ENCODE measurements at regions not wholly inside any gene's neighbourhood (a gene's known extent, or its start where the extent isn't known, plus 50 kb on each side); places are given as distances from the start of the nearest gene placed in this dataset.

GRCh38 chr6:109292983-109293586, 89.2 kb downstream of the CD164 start:
- DNase-seq = no peak

- DNase-seq = no peak
Observed at GRCh38 chr6:109292420-109292819, 89.8 kb downstream of the CD164 start.

GRCh38 chr6:109291902-109292301, 90.4 kb downstream of the CD164 start:
- DNase-seq = no peak

GRCh38 chr6:109290143-109290931, 91.9 kb downstream of the CD164 start:
- no peak for DNase-seq

- DNase-seq = no peak
Observed at GRCh38 chr6:109285366-109285765, 96.9 kb downstream of the CD164 start.

GRCh38 chr6:109284675-109285074, 97.6 kb downstream of the CD164 start:
- no peak for DNase-seq

- no peak for DNase-seq
Observed at GRCh38 chr6:109282756-109283155, 99.5 kb downstream of the CD164 start.

- DNase-seq = no peak
Observed at GRCh38 chr6:109279628-109280027, 102.6 kb downstream of the CD164 start.

GRCh38 chr6:109271622-109272021, 110.6 kb downstream of the CD164 start:
- no peak for DNase-seq

GRCh38 chr6:109269953-109270517, 112.2 kb downstream of the CD164 start:
- no peak for DNase-seq

- no peak for DNase-seq
Observed at GRCh38 chr6:109269057-109269456, 113.2 kb downstream of the CD164 start.

GRCh38 chr6:109265530-109265929, 116.7 kb downstream of the CD164 start:
- DNase-seq = no peak

- no peak for DNase-seq
Observed at GRCh38 chr6:109263873-109264700, 118.2 kb downstream of the CD164 start.

- DNase-seq = no peak
Observed at GRCh38 chr6:109262261-109262660, 120.0 kb downstream of the CD164 start.

- no peak for DNase-seq
Observed at GRCh38 chr6:109261811-109262210, 120.5 kb downstream of the CD164 start.

GRCh38 chr6:109260701-109261100, 121.6 kb downstream of the CD164 start:
- no peak for DNase-seq

- DNase-seq = no peak
Observed at GRCh38 chr6:109260126-109260525, 122.1 kb downstream of the CD164 start.

GRCh38 chr6:109258129-109258528, 124.1 kb downstream of the CD164 start:
- DNase-seq = no peak

GRCh38 chr6:109257494-109257893, 124.8 kb downstream of the CD164 start:
- peak; percentile 50 for DNase-seq

- DNase-seq = peak; percentile 88
Observed at GRCh38 chr6:109255946-109256640, 126.2 kb downstream of the CD164 start.

- no peak for DNase-seq
Observed at GRCh38 chr6:109255087-109255486, 127.2 kb downstream of the CD164 start.

- no peak for DNase-seq
Observed at GRCh38 chr6:109253366-109253765, 128.9 kb downstream of the CD164 start.
